Common myeloid progenitor, CD34-positive (primary cell): ENCODE measurements at regions not wholly inside any gene's neighbourhood (a gene's known extent, or its start where the extent isn't known, plus 50 kb on each side); places are given as distances from the start of the nearest gene placed in this dataset.

Experiments used
- CTCF ChIA-PET: fragments of 350-600 bp; sonication (Branson Sonifier 250); formaldehyde crosslinking; loops from one replicate; lab custom pipeline; 2021; ENCODE audit warnings: antibody characterized with exemption; lab: Charles Lee
- POLR2A ChIA-PET: fragments of 350-600 bp; sonication (Branson Sonifier 250); formaldehyde crosslinking; loops from one replicate; lab custom pipeline; 2021; ENCODE audit warnings: antibody characterized with exemption; lab: Charles Lee
- DNase-seq, 3 donors: peaks; one replicate each; pipeline versions ENCODE4 v3.0.0 to v3.0.0-alpha.2; 2013
- H3K27ac ChIP-seq, 2 experiments: 1 replicate in 1 of 2; 2 replicates in 1 of 2; pipeline ENCODE4 v1.7.0; 2013; ENCODE audit warnings: inconsistent platforms in 2 of 2, low read length in 2 of 2, mild to moderate bottlenecking in 2 of 2, low read depth in 1 of 2, moderate library complexity in 1 of 2; ENCODE audit not compliant: severe bottlenecking in 2 of 2, insufficient read depth in 1 of 2, poor library complexity in 1 of 2
- H3K27me3 ChIP-seq, 5 experiments: replicated peaks in 2 of 5; 1 replicate in 3 of 5; 2 replicates in 2 of 5; pipeline versions ENCODE4 v1.6.1 to v1.7.0; 2013; ENCODE audit warnings: low read length in 4 of 5, mild to moderate bottlenecking in 2 of 5, moderate library complexity in 2 of 5, inconsistent platforms in 1 of 5; ENCODE audit not compliant: insufficient read depth in 5 of 5, control insufficient read depth in 4 of 5
- H3K36me3 ChIP-seq, 4 experiments: 1 replicate in 2 of 4; 2 replicates in 2 of 4; pipeline versions ENCODE4 v1.6.1 to v1.7.0; 2013; ENCODE audit warnings: low read length in 3 of 4, control low read depth in 1 of 4, mild to moderate bottlenecking in 1 of 4; ENCODE audit not compliant: control insufficient read depth in 4 of 4, insufficient read depth in 4 of 4
- H3K4me1 ChIP-seq, 4 experiments: 1 replicate in 3 of 4; 2 replicates in 1 of 4; pipeline versions ENCODE4 v1.6.1 to v1.7.1; 2013; ENCODE audit warnings: low read length in 3 of 4, mild to moderate bottlenecking in 3 of 4, control low read depth in 1 of 4, inconsistent platforms in 1 of 4, moderate library complexity in 1 of 4; ENCODE audit not compliant: control insufficient read depth in 4 of 4, insufficient read depth in 4 of 4; ENCODE audit errors: control extremely low read depth in 1 of 4
- H3K4me3 ChIP-seq, 7 experiments: 1 replicate in 4 of 7; 2 replicates in 3 of 7; pipeline versions ENCODE4 v1.5.1 to v1.7.0; 2013; ENCODE audit warnings: mild to moderate bottlenecking in 7 of 7, low read length in 6 of 7, moderate library complexity in 6 of 7, inconsistent platforms in 2 of 7, low read depth in 2 of 7, control low read depth in 1 of 7; ENCODE audit not compliant: insufficient read depth in 4 of 7, control insufficient read depth in 1 of 7; ENCODE audit errors: extremely low read depth in 1 of 7
- H3K9me3 ChIP-seq, 5 experiments: 1 replicate in 4 of 5; 2 replicates in 1 of 5; pipeline versions ENCODE4 v1.6.1 to v1.7.1; 2013; ENCODE audit warnings: low read length in 4 of 5, mild to moderate bottlenecking in 2 of 5, inconsistent platforms in 1 of 5, low read depth in 1 of 5, moderate library complexity in 1 of 5; ENCODE audit not compliant: control insufficient read depth in 4 of 5, insufficient read depth in 2 of 5; ENCODE audit errors: control extremely low read depth in 1 of 5
- WGBS: methylation state at CpG from one replicate; pipeline ENCODE4 v1.1.5; 2013; ENCODE audit not compliant: insufficient coverage; 5-methylcytosine and 5-hydroxymethylcytosine counted together

DNA sequence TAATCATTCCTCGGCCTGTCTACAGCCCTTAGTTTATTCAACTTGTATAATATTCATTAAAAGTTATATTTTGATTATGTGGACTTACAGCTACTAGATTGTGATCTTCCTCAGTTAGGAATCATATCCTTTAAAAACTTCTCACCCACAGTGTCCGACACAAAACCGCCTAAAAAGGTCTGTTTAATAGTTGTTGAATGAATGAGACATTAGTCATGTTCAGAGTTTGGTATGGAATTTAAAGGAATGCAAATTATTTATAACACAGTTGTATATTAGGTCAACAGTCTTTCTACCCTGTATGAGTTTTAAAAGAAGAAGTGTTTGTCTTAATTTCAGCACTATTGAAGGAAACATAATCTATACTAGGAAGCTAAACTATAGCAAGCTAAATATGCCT is 390.0 kb downstream of the ARL4A start:
- no peaks in the 10 kb centered on the region for H3K36me3 ChIP-seq
- H3K9me3 ChIP-seq = no peaks in the 10 kb centered on the region
- DNase-seq = no peak
- CTCF ChIA-PET = no interaction called here
- H3K4me1 ChIP-seq = no peaks in the 10 kb centered on the region
- WGBS = no CpG with 5 or more reads among the region's 3 CpGs
- H3K4me3 ChIP-seq = no peak overlapping the region
- POLR2A ChIA-PET = no interaction called here
- H3K27me3 ChIP-seq = no peaks in the 10 kb centered on the region
- no peak overlapping the region for H3K27ac ChIP-seq

DNA sequence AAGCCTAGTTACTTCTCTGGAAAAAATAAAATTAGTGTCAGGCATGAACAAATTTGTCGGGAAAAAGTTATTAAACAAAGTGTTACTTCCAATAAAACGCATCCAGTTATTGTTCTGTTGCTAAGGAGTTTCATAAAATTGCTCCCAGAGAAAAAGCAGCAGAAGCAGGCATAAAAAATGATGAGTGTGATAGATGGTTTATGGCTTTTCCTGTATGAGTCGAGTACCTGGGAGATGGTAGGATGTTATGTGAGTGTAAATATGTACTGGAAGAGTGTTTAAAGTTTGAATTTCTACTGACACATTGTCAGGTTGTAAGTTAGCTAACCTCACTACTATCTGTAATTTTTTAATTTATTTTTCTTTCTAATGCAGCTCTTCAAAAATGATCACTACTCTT is 390.7 kb downstream of the ARL4A start:
- H3K4me3 ChIP-seq = no peak overlapping the region
- WGBS = 50% methylated on average over 1 of the region's 3 CpGs
- no peak for DNase-seq
- H3K9me3 ChIP-seq = no peaks in the 10 kb centered on the region
- ChIA-PET CTCF (no interaction called here), POLR2A (interaction anchor here (0.6 kb wide), 1 partner anchor 1645 kb away, joined by 4 read pairs; no protein-coding TSS in a partner anchor)
- no peak overlapping the region for H3K27ac ChIP-seq
- no peaks in the 10 kb centered on the region for H3K27me3 ChIP-seq
- H3K36me3 ChIP-seq = no peaks in the 10 kb centered on the region
- H3K4me1 ChIP-seq = no peaks in the 10 kb centered on the region

DNA sequence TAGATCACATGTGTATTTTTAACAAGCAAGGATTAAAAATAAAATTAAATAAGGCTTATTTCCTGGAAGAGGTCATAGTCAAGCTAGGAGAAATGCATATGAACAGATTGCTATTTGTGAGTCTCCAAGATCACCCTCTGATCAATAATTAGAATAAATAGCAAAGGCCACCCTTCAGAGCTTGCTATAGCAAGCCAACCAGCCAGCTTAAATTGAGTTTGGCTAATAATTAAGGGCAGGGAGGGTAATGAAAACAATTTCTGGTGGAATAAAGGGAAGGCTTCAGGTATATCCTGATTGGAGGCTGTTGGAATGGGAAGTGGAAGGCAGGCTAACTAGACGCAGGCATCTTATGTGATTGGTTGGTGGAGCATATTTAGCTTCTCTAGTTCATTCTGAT is 403.5 kb downstream of the ARL4A start:
- DNase-seq = no peak
- Histone ChIP-seq H3K9me3 (no peaks in the 10 kb centered on the region), H3K27ac (no peak overlapping the region), H3K36me3 (no peaks in the 10 kb centered on the region), H3K4me1 (peaks cover 0 to 11% (median 0%) of the 10 kb centered on the region in 4 experiments), H3K4me3 (no peak overlapping the region), H3K27me3 (no peaks in the 10 kb centered on the region)
- ChIA-PET CTCF (interaction anchor here (0.6 to 0.7 kb wide), 2 partner anchors 10 to 18 kb away, joined by 3 read pairs; no protein-coding TSS in a partner anchor), POLR2A (no interaction called here)
- no CpG with 5 or more reads among the region's 1 CpG for WGBS

DNA sequence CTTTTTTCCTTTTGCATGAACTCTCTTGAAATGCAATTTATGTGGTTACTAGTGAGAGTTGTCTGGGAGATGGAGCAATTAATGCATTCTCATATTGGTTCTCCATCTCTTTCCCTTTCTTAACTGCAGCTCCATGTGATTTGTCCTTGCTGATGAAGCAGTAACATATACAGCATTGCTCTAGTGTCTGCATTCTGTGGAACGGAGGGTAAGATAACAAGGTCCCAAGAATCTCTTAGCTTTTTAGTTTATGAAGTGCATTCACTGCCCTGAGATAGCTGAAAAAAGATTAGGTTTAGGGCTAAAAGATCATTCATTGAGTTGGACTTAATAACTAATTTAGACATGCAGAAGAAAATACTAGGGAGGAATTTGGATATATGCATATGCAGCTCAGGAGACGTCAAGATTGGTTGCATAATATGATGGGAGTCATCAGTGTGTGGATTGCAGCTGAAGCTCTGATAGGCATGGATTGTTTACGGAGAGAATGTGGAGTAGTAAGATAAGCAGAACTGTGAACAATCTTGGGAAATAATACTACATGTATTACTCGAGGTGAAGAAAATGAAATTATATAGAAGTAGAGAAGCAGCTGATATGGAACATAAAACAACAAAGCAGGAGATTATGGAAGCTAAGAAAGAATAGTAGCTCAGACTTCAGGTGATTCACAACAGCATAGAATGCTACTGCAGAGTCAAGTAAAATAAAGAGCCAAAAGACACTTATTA is 404.7 kb downstream of the ARL4A start:
- POLR2A ChIA-PET = no interaction called here

DNA sequence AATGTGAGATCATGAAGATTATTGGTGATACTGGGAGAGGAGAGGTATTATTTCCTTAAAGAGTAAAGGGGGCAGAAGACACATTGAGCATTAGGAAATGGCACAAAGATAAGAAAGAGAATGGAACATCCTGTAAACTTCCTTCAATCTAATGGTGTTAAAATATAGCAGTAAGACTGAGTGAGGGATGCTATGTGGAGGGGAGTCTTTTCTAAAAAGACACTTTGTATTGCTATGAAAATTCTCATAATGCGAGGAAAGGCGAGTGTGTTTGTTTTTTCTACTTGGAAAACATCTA is 405.2 kb downstream of the ARL4A start:
- Histone ChIP-seq H3K4me1 (peaks cover 0 to 11% (median 0%) of the 10 kb centered on the region in 4 experiments), H3K27ac (no peak overlapping the region), H3K9me3 (no peaks in the 10 kb centered on the region), H3K27me3 (no peaks in the 10 kb centered on the region), H3K36me3 (no peaks in the 10 kb centered on the region), H3K4me3 (no peak overlapping the region)
- ChIA-PET CTCF (interaction anchor here (1.0 kb wide), 1 partner anchor 11 kb away, joined by 3 read pairs; no protein-coding TSS in a partner anchor), POLR2A (no interaction called here)
- 100% methylated on average over 2 of the region's 2 CpGs for WGBS
- no peak for DNase-seq

More for the DNA sequence above, 404.7 kb downstream of the ARL4A start:
- Histone ChIP-seq H3K9me3 (no peaks in the 10 kb centered on the region), H3K27ac (no peak overlapping the region), H3K4me3 (no peak overlapping the region), H3K27me3 (no peaks in the 10 kb centered on the region), H3K36me3 (no peaks in the 10 kb centered on the region), H3K4me1 (peaks cover 0 to 11% (median 0%) of the 10 kb centered on the region in 4 experiments)
- 82% methylated on average over 3 of the region's 4 CpGs for WGBS
- CTCF ChIA-PET = no interaction called here
- no peak for DNase-seq

DNA sequence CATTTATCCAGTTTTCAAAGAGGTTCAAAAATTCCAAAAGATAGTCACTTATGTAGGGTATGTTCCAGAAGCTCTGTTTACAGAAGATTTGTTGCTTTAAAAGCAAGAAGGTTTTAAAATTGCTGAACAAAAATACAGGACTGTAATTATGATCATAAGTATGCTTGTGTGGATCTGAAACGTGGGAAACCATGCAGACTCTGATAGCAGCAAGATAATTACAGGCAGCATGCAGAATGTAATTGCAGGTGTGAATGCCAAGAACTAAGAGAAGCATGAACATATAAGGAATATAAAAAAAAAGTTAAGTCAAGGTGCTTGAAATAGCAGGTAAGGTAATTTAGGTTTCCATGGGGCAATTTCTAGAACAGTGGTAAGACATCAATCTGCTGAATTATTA is 405.7 kb downstream of the ARL4A start:
- Histone ChIP-seq H3K9me3 (no peaks in the 10 kb centered on the region), H3K27ac (no peak overlapping the region), H3K4me1 (peaks cover 0 to 11% (median 0%) of the 10 kb centered on the region in 4 experiments), H3K36me3 (no peaks in the 10 kb centered on the region), H3K4me3 (no peak overlapping the region), H3K27me3 (no peaks in the 10 kb centered on the region)
- ChIA-PET POLR2A (no interaction called here), CTCF (interaction anchor here (1.0 kb wide), 1 partner anchor 11 kb away, joined by 3 read pairs; no protein-coding TSS in a partner anchor)
- DNase-seq = no peak
- 63% methylated on average over 1 of the region's 1 CpG for WGBS

DNA sequence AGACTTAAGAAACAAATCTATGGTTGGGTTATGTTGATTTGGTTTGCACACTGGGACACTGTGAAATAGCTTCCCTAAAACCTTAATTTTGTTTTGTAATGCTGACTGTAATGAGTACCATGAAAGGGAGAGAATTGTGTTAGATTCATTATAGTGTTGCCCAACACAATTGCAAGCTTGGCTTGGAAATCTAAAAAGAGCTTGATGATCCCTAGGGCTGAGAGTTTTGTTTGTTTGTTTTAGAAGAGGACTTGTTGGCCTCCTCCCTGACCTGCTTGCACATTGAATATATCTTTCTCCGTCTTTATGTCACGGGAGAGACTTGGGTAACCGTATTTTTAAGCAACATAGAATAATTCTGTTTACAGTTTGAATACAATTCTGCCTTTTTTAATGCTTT is 410.1 kb downstream of the ARL4A start:
- no peak for DNase-seq
- Histone ChIP-seq H3K4me1 (peaks cover 0 to 11% (median 0%) of the 10 kb centered on the region in 4 experiments), H3K27me3 (no peaks in the 10 kb centered on the region), H3K4me3 (no peak overlapping the region), H3K36me3 (no peaks in the 10 kb centered on the region), H3K27ac (no peak overlapping the region), H3K9me3 (no peaks in the 10 kb centered on the region)
- ChIA-PET POLR2A (no interaction called here), CTCF (interaction anchor here (1.0 to 1.1 kb wide), 2 partner anchors 164 to 1080 kb away, joined by 3 read pairs; no protein-coding TSS in a partner anchor)
- no CpG with 5 or more reads among the region's 3 CpGs for WGBS
